ENCODE measurements at regions not wholly inside any gene's neighbourhood (a gene's known extent, or its start where the extent isn't known, plus 50 kb on each side); places are given as distances from the start of the nearest gene placed in this dataset.

DNA sequence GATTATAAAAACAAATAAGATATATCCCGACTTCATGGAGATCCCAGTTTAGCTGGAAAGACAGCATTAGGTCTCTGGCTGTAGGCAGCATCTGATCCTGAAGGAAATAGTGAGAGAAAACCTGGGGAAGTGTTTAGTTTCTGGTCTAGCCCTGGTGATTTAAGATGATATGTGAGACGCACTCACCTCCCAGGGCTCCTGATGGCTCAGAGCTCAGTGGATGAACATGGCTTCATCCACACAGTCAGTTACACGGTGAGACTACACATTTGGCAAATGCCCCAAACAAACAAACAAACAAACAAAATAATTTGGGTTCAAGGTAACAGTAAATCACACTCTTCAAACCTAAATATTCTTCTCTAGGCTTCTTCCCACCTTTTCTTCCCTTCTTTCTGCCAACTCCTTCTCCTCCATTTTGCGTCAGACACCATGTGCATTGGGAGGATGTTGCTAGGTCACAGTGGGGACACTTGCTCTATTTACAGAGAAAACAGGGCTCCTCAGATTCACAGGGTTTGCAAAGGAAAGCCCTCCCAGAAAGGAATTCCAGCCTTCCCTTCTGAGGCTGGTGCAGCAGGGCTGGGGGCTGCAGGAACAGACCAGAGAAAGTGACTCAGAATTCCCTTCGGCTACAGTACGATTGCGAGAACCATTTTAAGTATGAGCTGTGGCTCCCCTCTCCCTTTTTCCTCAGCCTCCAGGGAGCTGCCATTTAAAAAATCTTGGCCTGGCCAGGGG lies 59.6 kb upstream of the SALL4 start:
- TF ChIP-seq, protein P1, sequence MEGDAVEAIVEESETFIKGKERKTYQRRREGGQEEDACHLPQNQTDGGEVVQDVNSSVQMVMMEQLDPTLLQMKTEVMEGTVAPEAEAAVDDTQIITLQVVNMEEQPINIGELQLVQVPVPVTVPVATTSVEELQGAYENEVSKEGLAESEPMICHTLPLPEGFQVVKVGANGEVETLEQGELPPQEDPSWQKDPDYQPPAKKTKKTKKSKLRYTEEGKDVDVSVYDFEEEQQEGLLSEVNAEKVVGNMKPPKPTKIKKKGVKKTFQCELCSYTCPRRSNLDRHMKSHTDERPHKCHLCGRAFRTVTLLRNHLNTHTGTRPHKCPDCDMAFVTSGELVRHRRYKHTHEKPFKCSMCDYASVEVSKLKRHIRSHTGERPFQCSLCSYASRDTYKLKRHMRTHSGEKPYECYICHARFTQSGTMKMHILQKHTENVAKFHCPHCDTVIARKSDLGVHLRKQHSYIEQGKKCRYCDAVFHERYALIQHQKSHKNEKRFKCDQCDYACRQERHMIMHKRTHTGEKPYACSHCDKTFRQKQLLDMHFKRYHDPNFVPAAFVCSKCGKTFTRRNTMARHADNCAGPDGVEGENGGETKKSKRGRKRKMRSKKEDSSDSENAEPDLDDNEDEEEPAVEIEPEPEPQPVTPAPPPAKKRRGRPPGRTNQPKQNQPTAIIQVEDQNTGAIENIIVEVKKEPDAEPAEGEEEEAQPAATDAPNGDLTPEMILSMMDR (IDR thresholded peaks at IDR 0.05; ENCODE audit: low read length, missing control alignments): no peak
- no peak for DNase-seq (ENCODE audit: low read depth)
- no peak overlapping the region for H3K4me3 ChIP-seq (replicated peaks; ENCODE audit: low read depth, low read length)

DNA sequence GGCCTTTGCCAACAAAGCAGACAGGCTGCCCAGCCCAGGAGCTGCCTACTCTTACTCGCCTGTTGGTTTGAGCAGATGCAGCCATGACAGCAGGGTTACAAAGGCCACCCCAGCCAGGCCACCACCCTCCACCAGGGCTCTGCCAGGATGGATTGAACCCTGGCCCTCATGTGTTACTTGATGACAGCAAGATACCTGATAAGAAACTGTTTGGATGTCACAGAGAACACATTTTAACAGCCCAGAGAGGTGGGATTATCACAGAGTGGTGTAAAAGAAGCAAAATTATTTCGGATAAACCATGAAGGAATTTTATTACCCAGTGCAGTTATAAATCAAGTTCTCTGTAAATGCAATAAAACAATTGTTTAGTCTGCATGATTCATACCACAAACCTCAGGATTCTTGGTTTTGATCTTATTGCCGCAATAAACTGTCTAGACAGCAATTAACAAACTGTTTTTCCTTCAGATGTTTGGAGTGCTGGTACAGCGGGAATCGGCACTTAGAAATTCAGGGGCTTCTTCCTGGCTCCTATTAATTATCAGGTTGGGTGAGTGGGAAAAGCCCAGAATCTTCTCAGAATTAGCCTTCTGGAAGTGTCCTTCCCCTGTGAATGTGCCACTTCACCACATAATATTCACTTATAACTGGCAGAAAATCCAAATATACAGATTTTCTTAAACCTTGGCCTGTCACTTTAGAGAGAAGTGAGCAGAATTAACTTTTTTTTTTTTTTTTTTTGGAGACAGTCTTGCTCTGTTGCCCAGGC lies 58.0 kb upstream of the SALL4 start:
- H3K4me3 ChIP-seq (replicated peaks; ENCODE audit: low read depth, low read length): no peak overlapping the region
- peak; percentile 24 for DNase-seq (ENCODE audit: low read depth)
- TF ChIP-seq, protein P1 (IDR thresholded peaks at IDR 0.05; ENCODE audit: low read length, missing control alignments): no peak

DNA sequence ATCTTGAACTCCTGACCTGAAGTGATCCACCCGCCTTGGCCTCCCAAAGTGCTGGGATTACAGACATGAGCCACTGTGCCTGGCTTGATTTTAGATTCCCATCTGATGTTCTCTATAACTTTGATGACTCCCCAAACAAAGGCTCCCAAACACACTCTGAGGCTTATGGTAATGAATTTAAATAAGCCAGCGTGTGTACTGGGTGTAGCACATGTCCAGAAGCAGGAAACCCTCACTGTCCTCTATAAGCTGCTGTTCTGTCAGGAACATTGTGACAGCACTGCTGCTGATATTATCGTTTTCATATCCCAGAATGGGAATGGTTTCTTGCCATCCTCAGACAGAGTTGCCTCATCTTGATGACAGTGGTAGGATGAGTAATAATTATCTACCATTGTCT lies 54.1 kb upstream of the SALL4 start:
- TF ChIP-seq, protein P1 (IDR thresholded peaks at IDR 0.05; ENCODE audit: low read length, missing control alignments): no peak
- no peak overlapping the region for H3K4me3 ChIP-seq (replicated peaks; ENCODE audit: low read depth, low read length)
- DNase-seq (ENCODE audit: low read depth): no peak

DNA sequence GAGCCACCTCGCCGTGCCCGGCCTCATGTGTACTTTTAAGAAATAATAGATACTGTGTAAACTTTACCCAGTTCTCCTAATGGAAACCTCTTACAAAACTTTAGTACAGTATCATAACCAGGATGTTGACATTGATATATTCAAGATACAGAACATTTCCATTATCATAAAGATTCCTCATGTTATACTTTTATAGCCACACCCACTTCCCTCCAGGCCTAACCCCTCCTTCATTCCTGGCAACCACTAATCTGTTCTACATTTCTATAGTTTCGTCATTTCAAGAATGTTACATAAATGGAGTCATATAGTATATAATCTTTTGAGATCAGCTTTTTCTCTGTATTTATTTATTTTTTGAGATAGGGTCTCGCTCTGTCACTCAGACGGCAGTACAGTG lies 52.6 kb upstream of the SALL4 start:
- DNase-seq (ENCODE audit: low read depth): no peak
- TF ChIP-seq, protein P1 (IDR thresholded peaks at IDR 0.05; ENCODE audit: low read length, missing control alignments): no peak
- no peak overlapping the region for H3K4me3 ChIP-seq (replicated peaks; ENCODE audit: low read depth, low read length)
